Activated CD8-positive, alpha-beta memory T cell treated with anti-CD3 and anti-CD28 coated beads, Interleukin-2, amount 50 U/mL, for 24 hours (primary cell): ENCODE measurements at regions not wholly inside any gene's neighbourhood (a gene's known extent, or its start where the extent isn't known, plus 50 kb on each side); places are given as distances from the start of the nearest gene placed in this dataset.

Experiments
- DNase-seq: peaks from one replicate; pipeline ENCODE4 v3.0.0-alpha.2; 2020; ENCODE audit errors: extremely low read depth

DNA sequence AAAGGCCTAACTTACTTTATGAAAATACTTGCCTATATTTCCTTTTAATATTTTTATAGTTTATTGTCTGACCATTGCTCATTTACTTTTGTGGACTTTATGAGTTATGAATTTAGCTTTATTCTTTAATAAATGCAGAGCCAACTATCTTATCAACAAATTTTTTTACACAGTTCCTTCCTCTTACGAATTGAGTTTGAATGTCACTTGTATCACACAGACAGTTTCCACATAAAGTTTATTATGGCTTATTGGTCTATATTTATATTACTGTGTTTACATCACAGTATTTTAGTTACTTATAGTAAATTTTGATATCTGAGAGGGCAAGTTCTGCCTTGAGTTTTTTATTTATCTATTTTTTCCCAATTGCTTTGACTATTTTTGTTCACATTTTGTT, 450.6 kb downstream of the C4orf33 start:
- DNase-seq, result no peak

DNA sequence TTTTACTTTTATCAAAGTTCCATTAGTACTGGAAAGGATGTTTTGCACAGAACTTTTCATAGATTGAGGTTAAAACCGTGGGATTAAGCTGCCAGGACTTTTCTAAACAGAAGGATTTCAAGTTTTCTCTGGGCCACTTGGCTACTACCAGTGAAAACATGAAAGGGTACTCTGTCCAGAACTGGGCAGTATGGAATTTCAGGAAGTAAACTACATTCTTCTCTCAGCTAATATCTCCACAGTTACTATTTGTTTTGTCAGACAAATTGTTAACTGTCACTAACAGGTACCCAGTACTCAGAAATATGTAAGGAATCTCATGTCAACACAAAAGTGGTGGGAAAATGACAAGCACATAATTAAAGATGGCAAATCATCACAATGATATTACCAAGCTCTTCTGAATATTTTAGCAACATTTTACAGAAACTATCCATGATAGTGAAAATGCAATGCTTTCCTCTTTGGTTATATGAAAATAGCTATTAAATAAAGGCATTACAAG, 454.4 kb downstream of the C4orf33 start:
- no peak for DNase-seq

GRCh38 chr4:129561280-129561679, 465.3 kb downstream of the C4orf33 start:
- no peak for DNase-seq

DNA sequence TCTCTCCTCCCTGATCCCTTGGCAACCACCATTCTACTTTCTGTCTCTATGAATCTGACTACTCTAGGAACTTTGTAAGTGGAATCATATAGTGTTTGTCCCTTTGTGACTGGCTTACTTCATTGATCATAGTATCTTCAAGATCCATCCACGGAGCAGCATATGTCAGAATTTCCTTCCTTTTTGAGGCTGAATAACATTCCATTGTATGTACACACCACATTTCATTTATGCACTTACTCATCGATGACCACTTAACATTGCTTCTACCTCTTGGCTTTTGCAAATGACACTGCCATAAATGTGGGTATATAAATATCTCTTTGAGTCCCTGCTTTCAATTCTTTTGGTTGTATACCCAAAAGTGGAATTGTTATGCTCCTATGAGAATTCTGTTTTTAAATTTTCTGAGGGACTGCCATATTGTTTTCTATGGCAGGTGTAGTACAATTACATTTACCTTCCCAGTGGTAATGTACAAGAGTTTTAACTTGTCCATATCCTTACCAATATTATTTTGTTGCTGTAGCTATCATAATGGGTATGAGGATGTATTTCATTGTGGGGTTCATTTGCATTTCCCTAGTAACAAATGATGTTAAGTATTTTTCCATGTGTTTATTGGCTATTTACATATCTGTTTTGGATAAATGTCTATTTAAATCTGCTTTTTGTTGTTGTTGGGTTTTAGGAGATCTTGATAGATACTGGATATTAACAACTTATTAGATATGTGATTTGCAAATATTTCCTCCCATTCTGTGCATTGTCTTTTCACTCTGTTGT, 466.1 kb downstream of the C4orf33 start:
- DNase-seq, result no peak

GRCh38 chr4:129565214-129565613, 469.3 kb downstream of the C4orf33 start:
- no peak for DNase-seq

- DNase-seq, result no peak
Observed at GRCh38 chr4:129570326-129570725, 474.4 kb downstream of the C4orf33 start.

DNA sequence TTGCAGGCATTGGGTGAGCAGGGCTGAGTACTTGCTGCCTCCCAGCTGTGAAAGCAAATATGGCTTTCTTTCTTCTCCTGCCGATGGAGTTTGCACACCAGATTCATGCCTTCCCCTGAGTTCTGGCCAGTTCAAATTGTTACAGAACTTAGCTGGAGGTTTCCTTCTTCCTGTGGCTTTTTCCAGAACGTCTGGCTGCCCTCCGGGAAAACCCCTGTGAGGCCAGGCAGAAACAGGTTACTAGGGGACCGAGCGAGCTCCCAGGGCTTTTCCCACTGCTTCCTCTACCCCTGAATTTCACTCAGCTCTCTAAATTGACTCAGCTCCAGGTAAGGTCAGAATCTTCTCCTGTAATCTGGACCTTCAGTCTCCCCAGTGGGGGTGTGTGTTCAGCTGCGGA, 482.4 kb downstream of the C4orf33 start:
- DNase-seq, result no peak

DNA sequence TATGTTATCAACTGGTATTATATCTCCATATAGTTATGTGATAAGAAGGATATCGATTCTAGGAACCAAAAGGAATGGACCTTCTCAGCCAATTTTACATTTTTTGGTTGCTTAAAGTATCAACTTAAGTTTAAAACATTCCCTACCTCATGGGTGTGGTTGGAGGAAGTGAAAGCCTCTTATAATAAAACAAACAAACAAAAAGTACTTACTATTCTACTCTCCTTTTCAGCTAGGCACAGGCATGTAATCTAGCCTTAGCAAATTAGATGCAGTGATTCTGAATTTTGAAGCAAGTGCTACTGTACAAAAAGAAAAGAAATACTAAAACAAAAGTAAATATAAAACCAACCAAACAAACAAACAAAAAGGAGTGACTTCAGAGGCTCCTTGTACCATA, 485.4 kb downstream of the C4orf33 start:
- no peak for DNase-seq

GRCh38 chr4:129583868-129584267, 487.9 kb downstream of the C4orf33 start:
- DNase-seq, result no peak

GRCh38 chr4:129598582-129598981, 502.6 kb downstream of the C4orf33 start:
- no peak for DNase-seq

DNA sequence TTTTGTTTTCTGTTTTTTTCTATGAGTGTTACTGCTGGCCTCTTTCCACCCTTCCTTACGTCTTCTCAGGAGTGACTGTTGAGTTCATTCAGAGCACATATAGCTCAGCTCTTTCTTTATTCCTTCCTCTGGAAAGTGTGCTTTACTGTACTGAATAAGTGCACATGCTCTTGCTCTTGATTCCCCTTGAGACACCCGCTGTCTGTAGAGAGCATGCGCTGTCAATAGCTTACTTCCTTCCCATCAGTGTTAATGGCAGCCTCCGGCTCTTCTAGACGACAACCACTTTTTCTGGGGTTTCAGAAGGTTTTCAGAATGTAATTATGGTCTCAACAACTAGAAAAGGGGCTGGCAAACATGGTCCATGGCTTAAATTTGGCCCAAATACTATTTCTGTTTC, 504.9 kb downstream of the C4orf33 start:
- DNase-seq, result no peak

DNA sequence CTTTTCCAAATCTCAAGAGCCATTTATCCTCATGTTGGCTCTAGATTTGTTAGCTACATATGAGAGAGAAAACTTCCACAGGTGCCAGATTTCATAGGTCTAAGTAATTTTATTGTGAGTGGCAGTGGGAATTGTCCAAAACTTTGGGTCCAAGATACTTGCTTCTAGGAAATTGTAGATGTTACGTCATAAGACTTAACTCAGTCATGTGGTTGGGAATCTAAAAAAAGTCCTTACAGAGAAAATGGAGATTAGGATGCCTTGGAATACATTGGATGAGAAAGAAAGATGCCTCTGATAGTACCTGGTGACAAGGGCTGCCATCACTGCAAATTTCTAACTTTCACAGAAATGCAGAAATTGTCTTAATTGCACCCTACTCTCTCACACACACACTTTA, 506.5 kb downstream of the C4orf33 start:
- DNase-seq, result no peak

GRCh38 chr4:129603241-129603931, 507.4 kb downstream of the C4orf33 start:
- DNase-seq, result no peak

GRCh38 chr4:129604632-129605255, 508.8 kb downstream of the C4orf33 start:
- no peak for DNase-seq

DNA sequence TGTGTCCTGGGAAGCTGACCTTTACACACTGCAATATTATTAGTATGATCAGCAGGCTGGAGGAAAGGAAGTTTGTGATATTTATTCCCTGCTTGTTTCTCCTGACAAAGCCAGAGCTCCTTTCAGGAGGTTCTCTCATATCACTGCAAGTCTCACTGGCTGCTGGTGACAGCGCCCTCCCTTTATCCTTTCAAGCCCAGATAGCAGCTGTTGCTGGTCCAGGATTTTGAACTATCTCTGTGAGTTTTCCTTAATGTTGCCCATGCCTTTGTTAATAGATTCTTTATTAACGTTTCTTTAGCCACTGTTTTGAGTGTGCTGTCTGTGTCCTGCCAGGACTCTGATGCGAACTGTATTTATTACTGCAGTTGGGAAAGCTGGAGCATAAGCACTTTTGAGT, 518.7 kb downstream of the C4orf33 start:
- DNase-seq, result no peak

DNA sequence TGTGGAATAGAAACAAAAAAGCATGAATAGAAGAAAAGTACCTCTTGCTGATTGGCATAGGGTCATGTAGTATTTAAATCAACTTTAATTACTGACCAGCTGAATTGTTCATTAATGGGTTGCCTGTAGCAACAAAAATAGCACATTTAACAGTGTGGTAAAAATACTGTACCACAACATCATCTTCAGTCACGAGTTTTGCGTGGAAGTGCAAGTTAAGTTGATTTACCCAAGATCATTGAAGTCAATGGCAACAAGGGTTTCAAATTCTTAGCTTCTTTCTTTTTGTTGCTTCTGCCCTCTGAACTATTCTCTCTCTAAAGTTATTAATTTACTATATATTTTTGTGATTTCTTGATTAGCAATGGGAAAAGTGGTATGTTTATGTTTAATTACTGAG, 526.6 kb downstream of the C4orf33 start:
- DNase-seq, result no peak

DNA sequence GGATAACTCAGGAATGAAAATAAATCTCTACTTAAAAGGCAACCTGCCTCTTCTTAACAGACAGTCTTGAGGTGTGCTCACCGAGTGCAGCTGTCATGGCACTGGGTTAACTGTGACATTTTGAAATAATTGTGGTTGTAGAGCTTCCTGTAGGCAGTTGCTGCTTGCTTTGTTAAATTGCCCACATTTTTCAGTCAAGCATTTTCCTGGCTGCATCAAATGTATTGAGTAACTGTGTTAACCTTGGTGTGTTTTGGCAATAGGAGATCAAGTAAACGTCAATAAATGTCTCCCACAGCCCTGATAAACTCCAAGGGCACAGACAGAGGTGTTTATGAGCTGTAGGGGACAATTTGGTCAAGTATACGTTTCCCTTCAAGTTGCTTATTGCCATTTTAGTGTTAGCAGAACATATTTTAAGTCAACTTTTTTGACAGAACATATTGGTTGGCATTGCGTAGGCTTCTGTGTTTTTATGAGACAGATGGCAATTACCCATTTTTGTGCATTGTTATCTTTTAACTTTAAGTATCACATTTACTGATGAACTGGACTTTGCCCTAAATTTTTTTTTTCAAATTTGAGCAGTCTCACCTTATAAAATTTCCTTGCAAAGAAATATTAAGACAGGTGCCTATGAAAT, 527.4 kb downstream of the C4orf33 start:
- DNase-seq, result no peak

DNA sequence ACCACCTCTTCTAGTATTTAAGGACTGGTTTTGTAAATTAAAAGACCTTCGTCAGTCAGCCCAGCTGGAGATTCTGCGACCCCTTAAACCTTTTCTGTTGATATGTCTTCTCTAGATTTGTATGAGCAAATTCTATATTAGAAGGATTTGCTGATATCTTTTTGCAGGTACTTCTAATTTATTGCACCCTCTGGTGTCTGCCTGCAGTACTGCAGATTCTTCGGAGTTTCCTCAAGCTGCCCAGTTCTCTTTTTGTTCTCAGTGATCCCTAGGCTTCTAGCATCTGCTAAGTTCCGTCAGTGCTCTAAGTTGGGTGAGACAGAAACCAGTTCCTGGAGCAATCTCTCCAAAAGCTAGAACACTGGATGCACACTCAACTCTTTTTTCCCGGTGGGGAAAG, 545.2 kb downstream of the C4orf33 start:
- peak; percentile 9 for DNase-seq

DNA sequence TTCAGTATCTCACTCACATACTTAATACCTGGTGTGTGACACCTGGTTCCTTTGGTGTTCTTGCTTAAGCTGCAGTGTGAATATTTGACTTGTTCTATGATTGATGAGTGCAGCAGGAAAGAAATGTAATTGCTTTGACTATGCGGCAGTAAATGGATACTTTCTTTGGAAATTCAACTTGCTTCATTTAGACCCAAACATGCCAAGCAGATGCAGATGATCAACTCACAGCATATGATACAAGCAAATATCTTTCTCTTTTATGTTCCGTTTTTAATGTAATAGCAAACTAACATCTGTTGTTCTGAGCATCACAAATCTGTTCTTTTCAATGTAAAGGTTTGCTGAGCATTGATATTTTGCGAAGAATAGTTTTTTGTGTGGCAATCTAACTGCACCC, 549.5 kb downstream of the C4orf33 start:
- DNase-seq, result no peak

DNA sequence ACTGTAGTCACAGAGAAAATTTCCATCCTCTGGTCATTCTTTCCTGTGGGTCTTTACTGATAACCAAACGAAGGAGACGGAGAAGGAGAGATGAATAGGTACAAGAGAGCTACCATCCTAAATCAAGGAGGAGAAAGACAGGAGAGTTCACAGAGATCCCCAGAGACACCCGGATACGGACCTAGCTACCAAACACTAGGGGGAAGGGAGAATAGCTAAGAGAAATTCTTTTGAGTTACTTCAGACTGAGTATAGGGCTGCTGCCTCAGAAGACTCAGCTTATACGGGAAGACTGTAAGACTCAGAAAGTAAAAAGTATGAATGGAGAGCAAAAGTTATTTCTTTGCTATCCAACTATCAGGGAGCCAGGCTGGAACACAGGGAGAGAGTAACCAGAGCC, 572.1 kb downstream of the C4orf33 start:
- DNase-seq, result no peak

DNA sequence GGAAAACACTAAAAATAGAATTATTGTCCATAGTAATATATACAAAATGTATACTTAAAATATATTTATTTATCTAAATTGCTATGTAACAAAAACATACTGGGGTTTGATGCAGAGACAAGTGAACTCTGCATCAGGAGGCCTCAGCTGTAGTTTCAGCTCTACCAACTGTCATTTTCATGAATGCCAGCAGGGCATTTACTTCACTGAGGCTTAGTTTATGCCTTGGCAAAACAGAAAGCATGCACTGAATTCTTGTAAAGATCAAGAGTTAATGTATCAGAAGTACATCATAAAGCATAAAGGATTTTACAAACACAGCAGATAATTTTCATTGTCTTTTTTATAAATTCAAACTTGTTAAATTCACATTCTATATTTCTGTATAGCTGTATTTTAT, 577.0 kb downstream of the C4orf33 start:
- DNase-seq, result no peak

GRCh38 chr4:129675036-129675435, 579.1 kb downstream of the C4orf33 start:
- DNase-seq, result no peak
